ENCODE measurements at regions not wholly inside any gene's neighbourhood (a gene's known extent, or its start where the extent isn't known, plus 50 kb on each side); places are given as distances from the start of the nearest gene placed in this dataset.

- TF ChIP-seq CTCF (optimal IDR thresholded peaks at IDR 0.05 in 1 of 3, IDR thresholded peaks at IDR 0.05 in 1 of 3, conservative IDR thresholded peaks at IDR 0.05 in 1 of 3; ENCODE audit: extremely low read depth in 1 of 3, insufficient read depth in 2 of 3, low read length in 3 of 3): peak in 2 of 3 experiments; percentile 10 to 22
- TF ChIP-seq EZH2 (IDR thresholded peaks at IDR 0.05; ENCODE audit: low read length): no peak
Measured at GRCh38 chr1:94634977-94635416, 93.4 kb upstream of the F3 start.
